Mesothelial cell of epicardium (in vitro differentiated cells): ENCODE measurements at regions not wholly inside any gene's neighbourhood (a gene's known extent, or its start where the extent isn't known, plus 50 kb on each side); places are given as distances from the start of the nearest gene placed in this dataset.

ENCODE experiments used
- DNase-seq, 2 experiments: peaks; one replicate each; pipeline ENCODE4 v3.0.0; 2021; ENCODE audit warnings: low spot score in 2 of 2; ENCODE audit not compliant: unreplicated experiment in 2 of 2
- H3K27ac Mint-ChIP-seq: 2 replicates; pipeline ENCODE4 v1.8.0; 2021; ENCODE audit warnings: mixed read lengths
- H3K27me3 Mint-ChIP-seq: 2 replicates; pipeline ENCODE4 v1.8.0; 2021; ENCODE audit warnings: low read depth, mixed read lengths
- H3K36me3 Mint-ChIP-seq: 2 replicates; pipeline ENCODE4 v1.8.0; 2021; ENCODE audit warnings: mixed read lengths
- H3K4me1 Mint-ChIP-seq: 2 replicates; pipeline ENCODE4 v1.8.0; 2021; ENCODE audit warnings: mixed read lengths
- H3K4me3 Mint-ChIP-seq: 2 replicates; pipeline ENCODE4 v1.8.0; 2021; ENCODE audit warnings: mild to moderate bottlenecking, moderate library complexity, mixed read lengths
- H3K9me3 Mint-ChIP-seq: 2 replicates; pipeline ENCODE4 v1.8.0; 2021; ENCODE audit warnings: mixed read lengths
- TF ChIP-seq, protein P1 (sequence below): fragments of 200-600 bp; sonication (generic); IDR thresholded peaks from one replicate; pipeline ENCODE4 v1.5.0; 2021; ENCODE audit warnings: antibody characterized with exemption; ENCODE audit not compliant: unreplicated experiment

DNA sequence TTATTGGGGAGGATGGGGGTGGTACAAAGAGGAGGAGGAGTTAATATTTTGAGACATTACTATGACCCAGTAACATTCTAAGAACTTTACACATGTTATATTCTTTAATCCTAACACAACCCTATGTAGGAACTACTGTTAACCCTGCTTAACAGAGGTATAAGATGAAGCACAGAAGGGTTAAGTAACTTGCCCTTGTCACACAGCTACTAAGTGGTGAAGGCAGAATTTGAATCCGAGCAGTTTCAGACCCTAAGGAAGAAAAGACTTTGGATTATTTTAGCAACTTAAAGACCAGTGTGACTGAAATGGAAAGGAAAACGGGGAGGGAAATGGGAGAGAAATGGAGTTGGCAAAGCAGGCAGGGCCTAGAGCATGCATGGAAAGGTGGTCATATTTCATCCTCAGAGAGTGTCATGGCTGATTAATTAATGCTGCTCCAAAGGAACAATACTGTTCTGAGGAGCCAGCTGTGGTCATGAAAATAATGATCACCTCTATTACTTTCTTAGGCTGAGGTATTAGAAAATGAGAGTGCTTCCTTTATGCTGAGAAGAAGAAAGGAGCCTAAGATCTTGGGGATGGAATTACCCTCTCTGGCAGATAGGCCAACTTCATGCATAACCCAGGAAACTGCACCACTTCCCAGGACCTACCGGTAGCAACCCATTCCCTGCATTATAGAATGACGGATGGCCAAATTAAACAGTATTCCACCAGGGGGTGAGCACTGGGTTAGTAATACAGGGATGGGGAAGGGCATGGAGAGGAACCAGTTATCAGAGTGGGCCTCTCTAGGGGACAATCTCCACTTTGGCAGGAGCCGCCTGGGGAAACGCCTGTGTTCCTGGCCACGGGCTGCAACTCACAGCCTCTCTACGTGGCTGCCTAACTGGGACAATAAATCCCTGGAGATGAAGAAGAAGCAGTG, 50.1 kb upstream of the TNFAIP3 start:
- no peak overlapping the region for H3K27ac Mint-ChIP-seq
- no peak overlapping the region for H3K4me3 Mint-ChIP-seq
- H3K27me3 Mint-ChIP-seq, result peaks cover 18% of the 10 kb centered on the region
- no peaks in the 10 kb centered on the region for H3K9me3 Mint-ChIP-seq
- DNase-seq, result no peak
- H3K36me3 Mint-ChIP-seq, result no peaks in the 10 kb centered on the region
- peaks cover 13% of the 10 kb centered on the region for H3K4me1 Mint-ChIP-seq
- TF ChIP-seq, protein P1, sequence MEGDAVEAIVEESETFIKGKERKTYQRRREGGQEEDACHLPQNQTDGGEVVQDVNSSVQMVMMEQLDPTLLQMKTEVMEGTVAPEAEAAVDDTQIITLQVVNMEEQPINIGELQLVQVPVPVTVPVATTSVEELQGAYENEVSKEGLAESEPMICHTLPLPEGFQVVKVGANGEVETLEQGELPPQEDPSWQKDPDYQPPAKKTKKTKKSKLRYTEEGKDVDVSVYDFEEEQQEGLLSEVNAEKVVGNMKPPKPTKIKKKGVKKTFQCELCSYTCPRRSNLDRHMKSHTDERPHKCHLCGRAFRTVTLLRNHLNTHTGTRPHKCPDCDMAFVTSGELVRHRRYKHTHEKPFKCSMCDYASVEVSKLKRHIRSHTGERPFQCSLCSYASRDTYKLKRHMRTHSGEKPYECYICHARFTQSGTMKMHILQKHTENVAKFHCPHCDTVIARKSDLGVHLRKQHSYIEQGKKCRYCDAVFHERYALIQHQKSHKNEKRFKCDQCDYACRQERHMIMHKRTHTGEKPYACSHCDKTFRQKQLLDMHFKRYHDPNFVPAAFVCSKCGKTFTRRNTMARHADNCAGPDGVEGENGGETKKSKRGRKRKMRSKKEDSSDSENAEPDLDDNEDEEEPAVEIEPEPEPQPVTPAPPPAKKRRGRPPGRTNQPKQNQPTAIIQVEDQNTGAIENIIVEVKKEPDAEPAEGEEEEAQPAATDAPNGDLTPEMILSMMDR, result no peak
